ENCODE measurements at regions not wholly inside any gene's neighbourhood (a gene's known extent, or its start where the extent isn't known, plus 50 kb on each side); places are given as distances from the start of the nearest gene placed in this dataset.
"Not testable (repeated sequence)": the region's sequence is repeated elsewhere in the genome, so short reads cannot be mapped to it uniquely, and the experiment has no call there.

- H3K9ac ChIP-seq (ENCODE audit: low read length) = no peak overlapping the region
- H3K79me2 ChIP-seq (ENCODE audit: insufficient read depth, low read length) = no peaks in the 10 kb centered on the region
- H3K27me3 Mint-ChIP-seq (ENCODE audit: low read depth, unreplicated experiment) = peaks cover 25% of the 10 kb centered on the region
- no peak overlapping the region for H3K4me3 ChIP-seq (ENCODE audit: insufficient read depth, low read depth, low read length)
- no peaks in the 10 kb centered on the region for H3K36me3 ChIP-seq (ENCODE audit: insufficient read depth, low read length)
- FAIRE-seq = no peak
- peak; percentile 82 for DNase-seq (ENCODE audit: low read depth)
- TF ChIP-seq CTCF (IDR thresholded peaks at IDR 0.05; ENCODE audit: insufficient read depth, low read depth, low read length) (no peak), EZH2 (IDR thresholded peaks at IDR 0.05; ENCODE audit: insufficient read depth, low read length) (no peak)
- H3K4me1 Mint-ChIP-seq (ENCODE audit: low read depth, unreplicated experiment) = no peaks in the 10 kb centered on the region
- H3K9me3 Mint-ChIP-seq (ENCODE audit: unreplicated experiment) = no peaks in the 10 kb centered on the region
- H3K36me3 Mint-ChIP-seq (ENCODE audit: low read depth, unreplicated experiment) = no peaks in the 10 kb centered on the region
- H3K9me3 ChIP-seq (ENCODE audit: insufficient read depth, low read depth, low read length) = no peaks in the 10 kb centered on the region
- no peak overlapping the region for H3K27ac ChIP-seq (ENCODE audit: low read depth, low read length)
- H3K4me2 ChIP-seq (ENCODE audit: low read length) = peak overlapping the region; percentile 13
- no peaks in the 10 kb centered on the region for H4K20me1 ChIP-seq (ENCODE audit: insufficient read depth, low read length)
- no peak overlapping the region for H2AFZ ChIP-seq (ENCODE audit: low read depth, low read length)
- no peak overlapping the region for H3K4me3 Mint-ChIP-seq (ENCODE audit: unreplicated experiment)
- H3K27me3 ChIP-seq (ENCODE audit: insufficient read depth, low read length) = no peaks in the 10 kb centered on the region
- peaks cover 11% of the 10 kb centered on the region for H3K4me1 ChIP-seq (ENCODE audit: insufficient read depth, low read length)
- H3K27ac Mint-ChIP-seq (ENCODE audit: unreplicated experiment) = no peak overlapping the region
Measured at GRCh38 chr7:50851451-50851850, 68.8 kb upstream of the GRB10 start.

- H3K27me3 ChIP-seq (ENCODE audit: insufficient read depth, low read length) = no peaks in the 10 kb centered on the region
- no peak for DNase-seq (ENCODE audit: low read depth)
- Mint-ChIP-seq H3K9me3 (ENCODE audit: unreplicated experiment) (peaks cover 5% of the 10 kb centered on the region), H3K4me1 (ENCODE audit: low read depth, unreplicated experiment) (no peaks in the 10 kb centered on the region), H3K27me3 (ENCODE audit: low read depth, unreplicated experiment) (peaks cover 13% of the 10 kb centered on the region), H3K4me3 (ENCODE audit: unreplicated experiment) (no peak overlapping the region), H3K27ac (ENCODE audit: unreplicated experiment) (no peak overlapping the region), H3K36me3 (ENCODE audit: low read depth, unreplicated experiment) (no peaks in the 10 kb centered on the region)
- TF ChIP-seq EZH2 (IDR thresholded peaks at IDR 0.05; ENCODE audit: insufficient read depth, low read length) = no peak
- TF ChIP-seq CTCF (IDR thresholded peaks at IDR 0.05; ENCODE audit: insufficient read depth, low read depth, low read length) = no peak
- peaks cover 11% of the 10 kb centered on the region for H3K4me1 ChIP-seq (ENCODE audit: insufficient read depth, low read length)
- H3K79me2 ChIP-seq (ENCODE audit: insufficient read depth, low read length) = no peaks in the 10 kb centered on the region
- H3K4me3 ChIP-seq (ENCODE audit: insufficient read depth, low read depth, low read length) = no peak overlapping the region
- no peaks in the 10 kb centered on the region for H3K9me3 ChIP-seq (ENCODE audit: insufficient read depth, low read depth, low read length)
- H3K9ac ChIP-seq (ENCODE audit: low read length) = no peak overlapping the region
- FAIRE-seq = no peak
- no peak overlapping the region for H3K4me2 ChIP-seq (ENCODE audit: low read length)
- H2AFZ ChIP-seq (ENCODE audit: low read depth, low read length) = no peak overlapping the region
- no peak overlapping the region for H3K27ac ChIP-seq (ENCODE audit: low read depth, low read length)
- H3K36me3 ChIP-seq (ENCODE audit: insufficient read depth, low read length) = no peaks in the 10 kb centered on the region
- no peaks in the 10 kb centered on the region for H4K20me1 ChIP-seq (ENCODE audit: insufficient read depth, low read length)
Measured at GRCh38 chr7:50849991-50850390, 67.3 kb upstream of the GRB10 start.

GRCh38 chr7:50848203-50848602, 65.5 kb upstream of the GRB10 start:
- H3K9me3 Mint-ChIP-seq (ENCODE audit: unreplicated experiment) = peaks cover 7% of the 10 kb centered on the region
- no peak for TF ChIP-seq CTCF (IDR thresholded peaks at IDR 0.05; ENCODE audit: insufficient read depth, low read depth, low read length)
- no peak for TF ChIP-seq EZH2 (IDR thresholded peaks at IDR 0.05; ENCODE audit: insufficient read depth, low read length)
- no peak overlapping the region for H3K4me3 Mint-ChIP-seq (ENCODE audit: unreplicated experiment)
- H3K27ac ChIP-seq (ENCODE audit: low read depth, low read length) = no peak overlapping the region
- no peak overlapping the region for H3K27ac Mint-ChIP-seq (ENCODE audit: unreplicated experiment)
- no peak for DNase-seq (ENCODE audit: low read depth)
- no peak for FAIRE-seq
- no peaks in the 10 kb centered on the region for H3K27me3 ChIP-seq (ENCODE audit: insufficient read depth, low read length)
- H3K4me1 ChIP-seq (ENCODE audit: insufficient read depth, low read length) = peaks cover 11% of the 10 kb centered on the region
- H3K36me3 Mint-ChIP-seq (ENCODE audit: low read depth, unreplicated experiment) = no peaks in the 10 kb centered on the region
- H3K4me1 Mint-ChIP-seq (ENCODE audit: low read depth, unreplicated experiment) = no peaks in the 10 kb centered on the region
- H3K27me3 Mint-ChIP-seq (ENCODE audit: low read depth, unreplicated experiment) = peaks cover 20% of the 10 kb centered on the region
- H3K79me2 ChIP-seq (ENCODE audit: insufficient read depth, low read length) = no peaks in the 10 kb centered on the region
- H3K36me3 ChIP-seq (ENCODE audit: insufficient read depth, low read length) = no peaks in the 10 kb centered on the region
- H2AFZ ChIP-seq (ENCODE audit: low read depth, low read length) = no peak overlapping the region
- no peak overlapping the region for H3K4me2 ChIP-seq (ENCODE audit: low read length)
- H3K4me3 ChIP-seq (ENCODE audit: insufficient read depth, low read depth, low read length) = no peak overlapping the region
- no peaks in the 10 kb centered on the region for H3K9me3 ChIP-seq (ENCODE audit: insufficient read depth, low read depth, low read length)
- no peaks in the 10 kb centered on the region for H4K20me1 ChIP-seq (ENCODE audit: insufficient read depth, low read length)
- no peak overlapping the region for H3K9ac ChIP-seq (ENCODE audit: low read length)

GRCh38 chr7:50844861-50845260, 62.2 kb upstream of the GRB10 start:
- not testable (repeated sequence) for H3K4me3 Mint-ChIP-seq (ENCODE audit: unreplicated experiment); H3K9ac ChIP-seq (ENCODE audit: low read length); H3K4me1 Mint-ChIP-seq (ENCODE audit: low read depth, unreplicated experiment); H4K20me1 ChIP-seq (ENCODE audit: insufficient read depth, low read length); H3K4me2 ChIP-seq (ENCODE audit: low read length); H2AFZ ChIP-seq (ENCODE audit: low read depth, low read length); FAIRE-seq; H3K27me3 ChIP-seq (ENCODE audit: insufficient read depth, low read length); H3K4me3 ChIP-seq (ENCODE audit: insufficient read depth, low read depth, low read length); H3K79me2 ChIP-seq (ENCODE audit: insufficient read depth, low read length); H3K27ac ChIP-seq (ENCODE audit: low read depth, low read length); H3K27ac Mint-ChIP-seq (ENCODE audit: unreplicated experiment); DNase-seq (ENCODE audit: low read depth); H3K36me3 Mint-ChIP-seq (ENCODE audit: low read depth, unreplicated experiment); H3K9me3 ChIP-seq (ENCODE audit: insufficient read depth, low read depth, low read length); H3K4me1 ChIP-seq (ENCODE audit: insufficient read depth, low read length); H3K36me3 ChIP-seq (ENCODE audit: insufficient read depth, low read length)
- Mint-ChIP-seq H3K9me3 (ENCODE audit: unreplicated experiment) (peaks cover 11% of the 10 kb centered on the region), H3K27me3 (ENCODE audit: low read depth, unreplicated experiment) (peaks cover 34% of the 10 kb centered on the region)
